Neural progenitor cell (in vitro differentiated cells): ENCODE measurements at regions not wholly inside any gene's neighbourhood (a gene's known extent, or its start where the extent isn't known, plus 50 kb on each side); places are given as distances from the start of the nearest gene placed in this dataset.
A peak's percentile ranks its signal among the peaks of the same experiment; 100 is the strongest.

Source experiments
- DNase-seq: peaks from one replicate; pipeline ENCODE4 v3.0.0-alpha.2; 2016; ENCODE audit warnings: low spot score
- H2AFZ ChIP-seq: fragments of 200-600 bp; sonication (generic); replicated peaks from 2 replicates; pipeline ENCODE4 v1.6.1; 2016; ENCODE audit warnings: antibody characterized with exemption
- H3F3A ChIP-seq: fragments of 200-600 bp; sonication (generic); 2 replicates; pipeline ENCODE4 v1.6.1; 2016; ENCODE audit warnings: antibody characterized with exemption, low read depth
- H3K27ac ChIP-seq: fragments of 200-600 bp; sonication (generic); 2 replicates; pipeline ENCODE4 v1.5.1; 2016; ENCODE audit warnings: mild to moderate bottlenecking
- H3K27me3 ChIP-seq: fragments of 200-600 bp; sonication (generic); 2 replicates; pipeline ENCODE4 v1.6.1; 2016; ENCODE audit warnings: mild to moderate bottlenecking, moderate library complexity
- H3K36me3 ChIP-seq: fragments of 200-600 bp; sonication (generic); 2 replicates; pipeline ENCODE4 v1.5.1; 2016
- H3K4me1 ChIP-seq: fragments of 200-600 bp; sonication (generic); 2 replicates; pipeline ENCODE4 v1.6.1; 2016; ENCODE audit warnings: mixed run types
- H3K4me2 ChIP-seq: fragments of 200-600 bp; sonication (generic); 2 replicates; pipeline ENCODE4 v1.6.1; 2016
- H3K4me3 ChIP-seq: fragments of 200-600 bp; sonication (generic); 2 replicates; pipeline ENCODE4 v1.5.1; 2016
- H3K79me2 ChIP-seq: fragments of 200-600 bp; sonication (generic); 2 replicates; pipeline ENCODE4 v1.6.1; 2016; ENCODE audit warnings: low read depth
- H3K9ac ChIP-seq: fragments of 200-600 bp; sonication (generic); 2 replicates; pipeline ENCODE4 v1.6.1; 2016
- H3K9me3 ChIP-seq: fragments of 200-600 bp; sonication (generic); 2 replicates; pipeline ENCODE4 v1.5.1; 2016; ENCODE audit warnings: low read depth
- H4K20me1 ChIP-seq: fragments of 200-600 bp; sonication (generic); 2 replicates; pipeline ENCODE4 v1.6.1; 2016; ENCODE audit warnings: low read depth
- H3K27ac Mint-ChIP-seq: 3 replicates; pipeline ENCODE4 v1.8.0; 2021; ENCODE audit warnings: mixed read lengths
- H3K27me3 Mint-ChIP-seq: 2 replicates; pipeline ENCODE4 v1.8.0; 2022; ENCODE audit warnings: low read depth, mild to moderate bottlenecking, inconsistent platforms, moderate library complexity, mixed read lengths; ENCODE audit not compliant: insufficient read depth
- H3K36me3 Mint-ChIP-seq: 3 replicates; pipeline ENCODE4 v1.8.0; 2021; ENCODE audit warnings: mixed read lengths
- H3K4me1 Mint-ChIP-seq: 3 replicates; pipeline ENCODE4 v1.8.0; 2021; ENCODE audit warnings: mixed read lengths
- H3K4me3 Mint-ChIP-seq: 3 replicates; pipeline ENCODE4 v1.8.0; 2021; ENCODE audit warnings: mild to moderate bottlenecking, moderate library complexity, mixed read lengths
- H3K9me3 Mint-ChIP-seq: 3 replicates; pipeline ENCODE4 v1.8.0; 2020; ENCODE audit warnings: mixed read lengths
- CTCF ChIP-seq: fragments of 200-600 bp; sonication (generic); IDR thresholded peaks from 2 replicates; pipeline ENCODE4 v1.5.1; 2017; ENCODE audit warnings: antibody characterized with exemption, mild to moderate bottlenecking
- EZH2 ChIP-seq: fragments of 200-600 bp; sonication (generic); IDR thresholded peaks from 2 replicates; pipeline ENCODE4 v1.6.1; 2017; ENCODE audit warnings: antibody characterized with exemption, mild to moderate bottlenecking, moderate library complexity
- EZH2phosphoT487 ChIP-seq: fragments of 200-600 bp; sonication (generic); IDR thresholded peaks from 2 replicates; pipeline ENCODE4 v1.6.1; 2017; ENCODE audit warnings: antibody characterized with exemption

- no peak for TF ChIP-seq EZH2phosphoT487
- Histone ChIP-seq H3K79me2 (no peaks in the 10 kb centered on the region), H3K27me3 (no peaks in the 10 kb centered on the region), H3K4me2 (no peak overlapping the region), H3K4me1 (peaks cover 3% of the 10 kb centered on the region), H3K9me3 (no peaks in the 10 kb centered on the region), H4K20me1 (no peaks in the 10 kb centered on the region), H3K27ac (no peak overlapping the region), H3K4me3 (no peak overlapping the region), H3K9ac (no peak overlapping the region), H3F3A (no peaks in the 10 kb centered on the region), H2AFZ (no peak overlapping the region), H3K36me3 (no peaks in the 10 kb centered on the region)
- H3K27me3 Mint-ChIP-seq = no peaks in the 10 kb centered on the region
- DNase-seq = no peak
- H3K4me1 Mint-ChIP-seq = peaks cover 5% of the 10 kb centered on the region
- H3K36me3 Mint-ChIP-seq = no peaks in the 10 kb centered on the region
- no peaks in the 10 kb centered on the region for H3K9me3 Mint-ChIP-seq
- no peak overlapping the region for H3K4me3 Mint-ChIP-seq
- H3K27ac Mint-ChIP-seq = no peak overlapping the region
Measured at GRCh38 chr3:111318289-111318688, 223.7 kb upstream of the CD96 start.

GRCh38 chr3:111319598-111319997 lies 222.4 kb upstream of the CD96 start:
- H3K4me2 ChIP-seq = no peak overlapping the region
- H3K9ac ChIP-seq = no peak overlapping the region
- no peaks in the 10 kb centered on the region for H3K36me3 ChIP-seq
- H3K4me3 ChIP-seq = no peak overlapping the region
- peaks cover 3% of the 10 kb centered on the region for H3K4me1 ChIP-seq
- Mint-ChIP-seq H3K36me3 (no peaks in the 10 kb centered on the region), H3K27ac (no peak overlapping the region), H3K9me3 (no peaks in the 10 kb centered on the region), H3K4me1 (peaks cover 5% of the 10 kb centered on the region), H3K27me3 (no peaks in the 10 kb centered on the region), H3K4me3 (no peak overlapping the region)
- no peaks in the 10 kb centered on the region for H3F3A ChIP-seq
- no peaks in the 10 kb centered on the region for H3K9me3 ChIP-seq
- H2AFZ ChIP-seq = no peak overlapping the region
- no peaks in the 10 kb centered on the region for H4K20me1 ChIP-seq
- H3K79me2 ChIP-seq = no peaks in the 10 kb centered on the region
- H3K27me3 ChIP-seq = no peaks in the 10 kb centered on the region
- no peak overlapping the region for H3K27ac ChIP-seq
- no peak for DNase-seq
- TF ChIP-seq EZH2phosphoT487 = no peak
- TF ChIP-seq EZH2 = no peak
- TF ChIP-seq CTCF = no peak

GRCh38 chr3:111321786-111322185 lies 220.2 kb upstream of the CD96 start:
- Histone ChIP-seq H3K4me2 (no peak overlapping the region), H3K79me2 (no peaks in the 10 kb centered on the region), H3K9ac (no peak overlapping the region), H3K36me3 (no peaks in the 10 kb centered on the region), H3K27ac (no peak overlapping the region), H2AFZ (no peak overlapping the region), H3K4me1 (peaks cover 3% of the 10 kb centered on the region), H4K20me1 (no peaks in the 10 kb centered on the region), H3K4me3 (no peak overlapping the region), H3K9me3 (no peaks in the 10 kb centered on the region), H3K27me3 (no peaks in the 10 kb centered on the region), H3F3A (no peaks in the 10 kb centered on the region)
- H3K9me3 Mint-ChIP-seq = no peaks in the 10 kb centered on the region
- no peak for TF ChIP-seq EZH2
- DNase-seq = no peak
- peaks cover 5% of the 10 kb centered on the region for H3K4me1 Mint-ChIP-seq
- H3K4me3 Mint-ChIP-seq = no peak overlapping the region
- no peak overlapping the region for H3K27ac Mint-ChIP-seq
- no peaks in the 10 kb centered on the region for H3K27me3 Mint-ChIP-seq
- no peaks in the 10 kb centered on the region for H3K36me3 Mint-ChIP-seq

GRCh38 chr3:111323019-111323418 lies 219.0 kb upstream of the CD96 start:
- H3K4me3 ChIP-seq = no peak overlapping the region
- Mint-ChIP-seq H3K9me3 (no peaks in the 10 kb centered on the region), H3K27me3 (no peaks in the 10 kb centered on the region), H3K36me3 (no peaks in the 10 kb centered on the region), H3K4me3 (no peak overlapping the region), H3K27ac (no peak overlapping the region), H3K4me1 (peaks cover 5% of the 10 kb centered on the region)
- H4K20me1 ChIP-seq = no peaks in the 10 kb centered on the region
- peak overlapping the region; percentile 37 for H2AFZ ChIP-seq
- H3K9me3 ChIP-seq = no peaks in the 10 kb centered on the region
- H3K4me2 ChIP-seq = no peak overlapping the region
- no peaks in the 10 kb centered on the region for H3K27me3 ChIP-seq
- no peak for DNase-seq
- peaks cover 3% of the 10 kb centered on the region for H3K4me1 ChIP-seq
- no peak overlapping the region for H3K27ac ChIP-seq
- no peaks in the 10 kb centered on the region for H3K36me3 ChIP-seq
- no peak for TF ChIP-seq EZH2
- no peak for TF ChIP-seq EZH2phosphoT487
- no peak for TF ChIP-seq CTCF
- no peaks in the 10 kb centered on the region for H3F3A ChIP-seq
- H3K79me2 ChIP-seq = no peaks in the 10 kb centered on the region
- H3K9ac ChIP-seq = no peak overlapping the region
